ENCODE measurements at regions not wholly inside any gene's neighbourhood (a gene's known extent, or its start where the extent isn't known, plus 50 kb on each side); places are given as distances from the start of the nearest gene placed in this dataset.
"Not testable (repeated sequence)": the region's sequence is repeated elsewhere in the genome, so short reads cannot be mapped to it uniquely, and the experiment has no call there.

DNA sequence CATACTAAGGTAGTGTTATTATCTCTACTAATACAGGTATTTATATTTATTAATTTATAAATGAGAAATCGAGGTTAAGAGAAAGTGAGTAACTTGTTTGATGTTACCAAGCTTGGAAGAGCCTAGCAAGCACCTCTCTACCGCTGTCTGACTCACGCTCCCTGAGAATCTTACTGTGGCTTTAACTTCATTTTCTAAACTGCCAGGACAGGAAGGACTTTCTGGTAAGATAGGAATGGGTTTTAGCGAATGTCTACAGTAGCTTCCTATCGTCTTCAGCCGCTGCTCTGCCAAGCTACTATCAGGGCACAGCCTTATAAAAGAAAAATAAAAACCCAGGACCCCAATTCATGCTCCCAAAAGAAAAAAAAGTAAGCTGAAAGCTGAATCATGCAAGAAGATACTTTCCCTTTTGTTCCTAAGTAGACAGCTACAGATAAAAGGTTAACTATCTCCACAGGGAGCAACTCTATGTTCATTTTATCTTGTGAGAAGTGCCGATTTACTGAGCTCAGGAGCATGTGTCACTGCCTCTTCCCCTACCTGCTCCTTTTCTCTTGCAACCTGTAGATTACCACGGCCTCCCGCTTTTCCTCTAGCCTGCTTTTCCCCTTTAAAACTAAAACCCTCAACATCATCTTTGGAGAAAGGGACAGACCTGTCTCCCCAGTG, 60.2 kb downstream of the THNSL1 start:
- no peak for DNase-seq

- no peak for DNase-seq
Observed at GRCh38 chr10:25078658-25079431, 62.4 kb downstream of the THNSL1 start.

- peak; percentile 88 for DNase-seq
Observed at GRCh38 chr10:25080880-25081581, 64.6 kb downstream of the THNSL1 start.

GRCh38 chr10:25082276-25083204, 66.1 kb downstream of the THNSL1 start:
- DNase-seq, result no peak

GRCh38 chr10:25083546-25084111, 67.2 kb downstream of the THNSL1 start:
- no peak for DNase-seq

DNA sequence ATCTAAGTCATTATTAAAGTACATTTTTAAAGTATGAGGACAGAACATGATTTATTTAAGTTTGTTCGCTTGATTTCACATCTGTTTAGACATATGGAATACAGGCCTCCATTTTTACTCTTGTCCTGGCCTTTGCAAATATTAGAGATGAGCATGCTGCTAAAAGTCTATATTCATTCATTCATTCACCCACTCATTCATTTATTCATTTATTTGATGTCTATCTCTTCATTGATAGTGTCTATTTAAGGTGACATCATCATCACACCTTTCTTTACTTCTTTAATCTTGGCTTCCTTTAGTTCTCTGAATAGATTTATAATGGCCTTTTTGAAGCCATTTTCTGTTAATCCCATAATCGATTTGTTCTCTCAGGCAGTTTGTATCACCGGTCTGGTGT, 68.0 kb downstream of the THNSL1 start:
- DNase-seq, result no peak

DNA sequence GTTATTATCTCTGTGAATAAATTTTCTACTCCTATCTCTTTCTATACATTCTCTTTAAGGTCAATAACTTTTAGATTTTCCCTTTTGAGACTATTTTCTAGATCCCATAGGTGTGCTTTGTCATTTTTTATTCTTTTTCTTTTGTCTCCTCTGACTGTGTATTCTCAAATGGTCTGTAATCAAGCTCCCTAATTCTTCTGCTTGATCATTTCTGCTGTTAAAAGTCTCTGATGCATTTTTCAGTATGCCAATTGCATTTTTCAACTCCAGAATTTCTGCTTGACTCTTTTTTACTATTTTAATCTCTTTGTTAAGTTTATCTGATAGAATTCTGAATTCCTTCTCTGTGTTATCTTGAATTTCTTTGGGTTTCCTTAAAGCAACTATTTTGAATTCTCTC, 78.2 kb downstream of the THNSL1 start:
- no peak for DNase-seq

- DNase-seq, result no peak
Observed at GRCh38 chr10:25097669-25098411, 77.0 kb upstream of the GPR158 start.

- peak; percentile 6 for DNase-seq
Observed at GRCh38 chr10:25100141-25100540, 74.7 kb upstream of the GPR158 start.

DNA sequence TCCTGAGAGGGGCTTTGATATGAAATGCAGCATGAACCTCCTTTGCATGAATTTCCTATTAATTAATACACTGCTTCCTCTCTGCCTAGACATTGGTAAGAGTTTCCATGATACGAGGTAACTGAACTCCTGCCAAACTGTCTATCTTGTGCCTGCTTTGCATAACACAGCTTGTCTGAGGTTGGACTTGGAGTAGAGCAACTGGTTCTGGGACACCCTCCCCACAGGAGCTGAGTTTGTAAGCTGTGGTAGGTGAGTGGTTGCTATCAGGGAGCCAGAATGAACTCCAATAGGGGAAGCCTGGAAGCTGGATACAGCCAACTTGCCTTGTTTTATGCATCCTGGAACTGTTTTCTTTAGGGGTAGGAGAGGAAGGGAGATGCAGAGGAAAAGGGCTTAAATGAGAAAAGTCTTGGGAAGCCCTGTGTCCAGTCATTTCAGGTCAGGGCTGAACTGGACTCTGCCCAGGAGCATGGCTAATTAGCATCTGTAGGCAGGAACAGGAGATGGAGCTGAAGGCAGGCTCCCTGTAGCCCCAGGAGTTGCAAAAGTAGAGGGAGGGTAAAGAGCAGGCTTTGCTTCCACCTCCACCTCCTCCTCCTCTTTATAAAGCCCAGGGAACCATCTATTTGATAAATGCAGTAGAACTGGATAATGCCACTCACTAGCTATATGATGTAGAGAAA, 73.2 kb upstream of the GPR158 start:
- no peak for DNase-seq

DNA sequence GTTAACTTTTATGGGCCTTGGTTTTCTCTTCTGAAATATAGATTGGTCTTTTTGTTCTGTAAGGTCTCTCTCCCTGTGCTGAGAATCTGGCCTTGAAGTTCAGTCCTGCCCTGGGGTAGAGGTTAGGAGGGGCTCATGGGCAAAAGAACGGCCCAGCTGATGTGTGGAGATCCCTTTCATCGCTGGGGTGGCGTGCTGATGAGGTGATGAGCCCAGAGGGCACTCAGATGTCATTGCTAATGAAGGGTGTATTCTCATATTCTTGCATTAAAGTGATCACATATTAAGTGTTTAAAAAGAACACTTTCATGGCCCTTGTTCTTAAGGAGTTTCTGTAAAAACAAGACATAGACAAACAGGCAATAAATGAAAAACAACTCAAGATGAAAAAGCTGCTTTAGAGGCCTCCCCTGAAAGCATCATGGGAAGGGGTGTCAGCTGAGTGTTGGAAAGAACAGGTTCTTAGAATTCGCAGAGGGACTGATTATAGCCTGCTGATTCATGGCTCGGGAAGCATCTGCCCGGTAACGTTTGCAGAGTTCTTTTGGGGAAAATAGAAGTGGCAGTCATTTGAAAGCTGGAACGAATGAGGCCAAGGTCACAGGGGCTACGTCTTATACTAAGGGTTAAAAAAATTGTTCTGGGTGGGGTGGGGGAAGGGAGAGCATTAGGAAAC, 72.5 kb upstream of the GPR158 start:
- DNase-seq, result no peak

DNA sequence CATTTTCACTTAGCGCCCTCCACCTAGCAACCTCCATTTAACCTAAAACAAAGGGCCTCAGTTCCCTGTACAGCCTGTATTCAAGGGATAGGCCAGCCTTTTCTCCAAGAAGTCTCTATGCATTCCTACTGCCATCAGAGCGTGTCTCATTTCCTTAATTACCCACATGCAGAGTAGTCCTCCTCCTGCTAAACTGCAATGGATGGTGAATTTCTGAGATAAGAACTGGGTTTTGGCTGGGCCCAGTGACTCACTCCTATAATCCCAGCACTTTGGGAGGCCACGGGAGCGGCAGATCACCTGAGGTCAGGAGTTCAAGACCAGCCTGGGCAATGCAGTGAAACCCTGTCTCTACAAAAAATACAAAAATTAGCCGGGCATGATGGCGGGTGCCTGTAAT, 71.1 kb upstream of the GPR158 start:
- no peak for DNase-seq

- no peak for DNase-seq
Observed at GRCh38 chr10:25104441-25104840, 70.4 kb upstream of the GPR158 start.

DNA sequence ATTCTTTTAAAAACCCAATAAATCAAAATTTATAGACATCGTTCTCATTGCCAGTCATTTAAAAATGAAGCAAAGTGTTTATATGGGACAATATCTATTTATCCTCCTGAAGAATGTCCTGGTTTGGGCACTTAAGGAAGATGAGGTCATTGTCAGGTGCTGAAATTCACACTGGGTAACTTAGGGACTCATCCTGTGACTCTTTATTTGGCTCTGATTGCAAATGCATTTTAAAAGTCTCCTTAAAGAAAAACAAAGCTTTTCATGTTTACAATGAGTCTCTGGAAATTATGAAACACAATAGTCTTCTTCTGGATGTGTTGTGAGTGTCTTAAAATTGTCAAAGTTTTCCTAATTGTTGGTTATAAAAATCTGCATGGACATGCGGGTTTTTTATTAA, 69.5 kb upstream of the GPR158 start:
- DNase-seq, result no peak

DNA sequence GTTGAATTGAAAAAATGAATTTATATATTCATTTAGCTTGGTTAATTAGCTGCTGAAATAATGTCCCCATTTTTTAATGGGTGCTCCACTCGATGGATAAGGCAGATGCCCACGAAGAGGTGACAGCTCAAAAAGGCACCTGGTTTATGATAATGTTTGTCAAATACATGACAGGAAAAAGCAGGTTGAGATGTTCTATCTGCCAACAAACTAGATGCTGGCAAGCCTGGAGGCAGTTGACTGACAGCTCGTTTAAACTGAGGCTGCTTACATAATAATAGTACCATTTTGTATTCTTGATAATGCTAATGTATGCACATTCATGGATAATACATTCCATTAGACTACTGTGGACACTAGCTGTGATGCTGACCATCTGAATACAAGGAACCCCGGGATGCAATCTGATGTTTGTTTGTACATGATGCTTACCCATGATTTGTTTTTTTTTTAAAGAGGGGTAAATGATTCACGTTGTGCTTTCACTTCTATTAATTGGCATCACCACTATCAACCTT, 69.0 kb upstream of the GPR158 start:
- DNase-seq, result no peak

DNA sequence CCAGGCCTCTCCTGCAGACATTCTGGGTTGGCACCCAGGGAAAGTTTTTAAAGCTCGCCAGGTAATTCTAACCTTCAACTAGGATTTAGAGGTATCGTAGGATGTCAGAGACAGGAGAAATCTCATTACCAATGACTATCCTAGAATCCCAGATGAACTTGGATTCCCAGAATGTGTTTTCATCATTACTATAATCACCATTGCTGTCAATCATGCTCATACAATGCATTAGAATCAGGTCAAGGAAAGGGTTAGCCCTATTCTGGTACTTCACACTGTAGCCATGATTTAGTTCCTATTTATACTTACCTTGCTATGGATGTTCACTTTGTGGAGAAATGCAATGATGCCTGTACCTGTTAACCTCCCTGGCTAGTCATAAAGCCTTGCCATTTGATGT, 67.0 kb upstream of the GPR158 start:
- DNase-seq, result no peak

DNA sequence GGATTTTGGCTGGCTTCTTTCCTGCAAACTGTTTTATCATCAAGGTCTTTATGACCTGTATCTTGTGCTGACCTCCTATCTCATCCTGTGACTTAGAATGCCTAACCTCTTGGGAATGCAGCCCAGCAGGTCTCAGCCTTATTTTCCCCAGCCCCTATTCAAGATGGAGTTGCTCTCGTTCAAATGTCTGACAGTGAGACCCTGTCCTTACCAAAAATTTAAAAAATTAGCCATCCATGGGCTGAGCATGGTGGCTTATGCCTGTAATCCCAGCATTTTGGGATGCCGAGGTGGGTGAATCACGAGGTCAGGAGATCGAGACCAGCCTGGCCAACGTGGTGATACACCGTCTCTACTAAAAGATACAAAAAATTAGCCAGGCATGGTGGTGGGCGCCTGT, 64.9 kb upstream of the GPR158 start:
- DNase-seq, result not testable (repeated sequence)

GRCh38 chr10:25112016-25112415, 62.8 kb upstream of the GPR158 start:
- DNase-seq, result no peak

All from muscle of arm (tissue), 1 donor.